ENCODE measurements at regions not wholly inside any gene's neighbourhood (a gene's known extent, or its start where the extent isn't known, plus 50 kb on each side); places are given as distances from the start of the nearest gene placed in this dataset.

- intact Hi-C loops (cut with micrococcal nuclease; ENCODE audit: unreplicated experiment) (no loop called here), in situ Hi-C loops (cut with HindIII; ENCODE audit: low pct_unique_long_range_greater_than_20kb, low sequenced_read_pairs) (no loop called here)
- ATAC-seq, result no peak
- ChIA-PET CTCF (no interaction called here), POLR2A (no interaction called here)
- H3K36me3 ChIP-seq (ENCODE audit: control insufficient read depth, insufficient read depth, low read length), result no peaks in the 10 kb centered on the region
- H3K4me1 ChIP-seq (ENCODE audit: control insufficient read depth, insufficient read depth, low read length), result no peaks in the 10 kb centered on the region
- no peaks in the 10 kb centered on the region for H3K9me3 ChIP-seq (ENCODE audit: control insufficient read depth, insufficient read depth, low read depth, low read length)
- H3K4me3 ChIP-seq (ENCODE audit: low read depth in 2 of 2, low read length in 2 of 2), result no peak overlapping the region
- TF ChIP-seq POLR2AphosphoS5 (IDR thresholded peaks at IDR 0.05; ENCODE audit: low read depth, low read length) (no peak), TCF7L2 (IDR thresholded peaks at IDR 0.05; ENCODE audit: low read depth, low read length) (no peak), REST (IDR thresholded peaks at IDR 0.05; ENCODE audit: insufficient read depth in 1 of 2, low read depth in 2 of 2, low read length in 1 of 2) (no peak), SIN3A (IDR thresholded peaks at IDR 0.05; ENCODE audit: borderline replicate concordance, insufficient read depth, low read depth, low read length) (no peak), CTCF (IDR thresholded peaks at IDR 0.05) (no peak)
- BruUV-seq (replicated peaks), result no TSS peak
- no peak for DNase-seq (ENCODE audit: low read depth, low spot score)
- H3K27ac ChIP-seq (ENCODE audit: low read length), result no peak overlapping the region
- no peaks in the 10 kb centered on the region for H3K27me3 ChIP-seq (ENCODE audit: control insufficient read depth, insufficient read depth, low read length)
These were observed 1469.3 kb downstream of the CDH8 start for GRCh38 chr16:60566901-60567300.

GRCh38 chr16:60564588-60564987, 1471.7 kb downstream of the CDH8 start:
- no peak for DNase-seq (ENCODE audit: low read depth, low spot score)
- ATAC-seq, result no peak
- in situ Hi-C loops (cut with HindIII; ENCODE audit: low pct_unique_long_range_greater_than_20kb, low sequenced_read_pairs) (no loop called here), intact Hi-C loops (cut with micrococcal nuclease; ENCODE audit: unreplicated experiment) (no loop called here)
- no peak for TF ChIP-seq TCF7L2 (IDR thresholded peaks at IDR 0.05; ENCODE audit: low read depth, low read length)
- TF ChIP-seq CTCF (IDR thresholded peaks at IDR 0.05), result no peak
- no peak for TF ChIP-seq SIN3A (IDR thresholded peaks at IDR 0.05; ENCODE audit: borderline replicate concordance, insufficient read depth, low read depth, low read length)
- TF ChIP-seq REST (IDR thresholded peaks at IDR 0.05; ENCODE audit: insufficient read depth in 1 of 2, low read depth in 2 of 2, low read length in 1 of 2), result no peak
- TF ChIP-seq POLR2AphosphoS5 (IDR thresholded peaks at IDR 0.05; ENCODE audit: low read depth, low read length), result no peak
- Histone ChIP-seq H3K36me3 (ENCODE audit: control insufficient read depth, insufficient read depth, low read length) (no peaks in the 10 kb centered on the region), H3K27me3 (ENCODE audit: control insufficient read depth, insufficient read depth, low read length) (no peaks in the 10 kb centered on the region), H3K27ac (ENCODE audit: low read length) (no peak overlapping the region), H3K4me3 (ENCODE audit: low read depth in 2 of 2, low read length in 2 of 2) (no peak overlapping the region), H3K4me1 (ENCODE audit: control insufficient read depth, insufficient read depth, low read length) (no peaks in the 10 kb centered on the region), H3K9me3 (ENCODE audit: control insufficient read depth, insufficient read depth, low read depth, low read length) (no peaks in the 10 kb centered on the region)
- CTCF ChIA-PET, result no interaction called here
- no TSS peak for BruUV-seq (replicated peaks)
- POLR2A ChIA-PET, result no interaction called here

All from Panc1 (cell line).